ENCODE measurements at regions not wholly inside any gene's neighbourhood (a gene's known extent, or its start where the extent isn't known, plus 50 kb on each side); places are given as distances from the start of the nearest gene placed in this dataset.
"Not testable (repeated sequence)": the region's sequence is repeated elsewhere in the genome, so short reads cannot be mapped to it uniquely, and the experiment has no call there.

DNA sequence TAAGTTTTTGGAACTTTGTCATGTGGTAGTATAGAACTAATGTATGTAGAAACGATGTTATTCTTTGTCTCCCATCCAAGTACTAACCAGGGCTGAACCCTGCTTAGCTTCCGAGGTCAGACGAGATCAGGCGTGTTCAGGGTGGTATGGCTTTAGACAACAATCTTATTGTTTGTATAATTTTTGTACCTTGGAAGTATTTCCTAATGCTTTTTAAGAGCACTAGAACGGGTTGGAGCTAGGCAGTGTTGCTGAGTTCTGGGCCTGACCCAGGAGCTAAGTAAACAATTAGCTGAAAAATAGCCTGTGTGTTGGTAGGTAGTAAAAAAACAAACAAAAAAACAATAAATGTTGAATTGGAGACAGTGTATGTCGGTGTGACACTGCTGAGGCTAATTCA lies 244.3 kb downstream of the EMP1 start:
- no peak for DNase-seq (ENCODE audit: low read depth)

DNA sequence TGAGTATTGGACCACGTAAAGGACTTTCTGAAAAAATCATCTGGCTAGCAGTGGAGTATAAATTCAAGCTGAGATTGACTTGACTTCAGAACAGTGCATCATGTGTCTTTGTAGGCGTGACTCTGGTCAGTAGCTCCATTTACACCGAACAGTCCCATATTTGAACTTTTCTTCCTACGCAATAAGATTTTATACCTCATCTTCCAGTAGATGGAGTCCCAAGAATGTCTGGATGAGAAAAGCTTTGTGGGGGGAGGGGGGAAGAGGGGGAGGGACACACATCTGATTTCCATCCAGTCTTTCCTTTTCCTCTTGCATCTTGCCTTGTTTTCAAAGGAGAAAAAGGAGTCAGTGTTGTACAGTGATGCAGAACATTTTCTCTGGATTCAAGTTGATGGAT lies 241.0 kb downstream of the EMP1 start:
- no peak for DNase-seq (ENCODE audit: low read depth)

GRCh38 chr12:13436696-13437391 lies 240.3 kb downstream of the EMP1 start:
- no peak for DNase-seq (ENCODE audit: low read depth)

- no peak for DNase-seq (ENCODE audit: low read depth)
Measured at GRCh38 chr12:13436182-13436581, 239.7 kb downstream of the EMP1 start.

GRCh38 chr12:13435235-13435933 lies 238.9 kb downstream of the EMP1 start:
- DNase-seq (ENCODE audit: low read depth), result no peak

- no peak for DNase-seq (ENCODE audit: low read depth)
Measured at GRCh38 chr12:13433768-13434167, 237.2 kb downstream of the EMP1 start.

GRCh38 chr12:13431041-13431440 lies 234.5 kb downstream of the EMP1 start:
- DNase-seq (ENCODE audit: low read depth), result no peak

GRCh38 chr12:13428538-13429265 lies 232.2 kb downstream of the EMP1 start:
- no peak for DNase-seq (ENCODE audit: low read depth)

GRCh38 chr12:13425766-13426165 lies 229.2 kb downstream of the EMP1 start:
- no peak for DNase-seq (ENCODE audit: low read depth)

DNA sequence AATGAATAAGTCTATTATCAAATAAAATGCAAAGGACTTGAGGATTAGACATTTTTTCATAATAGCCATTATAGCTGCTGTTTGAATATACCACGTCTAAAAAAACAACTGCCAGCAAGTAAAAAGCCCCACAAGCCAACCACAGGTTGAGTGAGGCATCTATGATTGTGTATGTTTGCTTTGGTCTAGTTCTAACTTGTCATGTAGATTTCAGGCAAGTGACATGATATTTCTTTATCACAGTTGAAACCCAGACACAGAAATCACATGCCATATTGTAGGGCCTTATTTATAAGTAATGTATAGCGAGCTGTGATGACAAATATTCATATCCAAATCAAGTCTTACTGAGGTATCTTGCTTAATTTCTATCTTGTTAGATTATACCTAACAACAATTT lies 225.8 kb downstream of the EMP1 start:
- no peak for DNase-seq (ENCODE audit: low read depth)

- DNase-seq (ENCODE audit: low read depth), result no peak
Measured at GRCh38 chr12:13417516-13417915, 221.0 kb downstream of the EMP1 start.

DNA sequence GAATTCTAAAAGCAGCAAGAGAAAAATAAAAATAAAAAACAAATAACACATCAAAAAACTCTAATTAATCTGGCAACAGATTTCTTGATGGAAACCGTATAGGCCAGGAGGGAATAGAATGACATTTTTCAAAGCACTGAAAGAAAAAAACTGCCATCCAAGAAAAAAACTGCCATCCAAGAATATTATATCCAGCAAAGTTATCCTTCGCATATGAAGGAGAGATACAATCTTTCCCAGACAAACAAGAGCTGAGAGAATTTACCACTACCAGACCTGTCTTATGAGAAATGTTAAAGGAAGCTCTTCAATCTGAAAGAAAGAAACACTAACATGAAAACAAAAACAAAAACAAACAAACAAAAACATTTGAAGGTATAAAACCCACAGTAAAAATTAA lies 214.8 kb downstream of the EMP1 start:
- no peak for DNase-seq (ENCODE audit: low read depth)

DNA sequence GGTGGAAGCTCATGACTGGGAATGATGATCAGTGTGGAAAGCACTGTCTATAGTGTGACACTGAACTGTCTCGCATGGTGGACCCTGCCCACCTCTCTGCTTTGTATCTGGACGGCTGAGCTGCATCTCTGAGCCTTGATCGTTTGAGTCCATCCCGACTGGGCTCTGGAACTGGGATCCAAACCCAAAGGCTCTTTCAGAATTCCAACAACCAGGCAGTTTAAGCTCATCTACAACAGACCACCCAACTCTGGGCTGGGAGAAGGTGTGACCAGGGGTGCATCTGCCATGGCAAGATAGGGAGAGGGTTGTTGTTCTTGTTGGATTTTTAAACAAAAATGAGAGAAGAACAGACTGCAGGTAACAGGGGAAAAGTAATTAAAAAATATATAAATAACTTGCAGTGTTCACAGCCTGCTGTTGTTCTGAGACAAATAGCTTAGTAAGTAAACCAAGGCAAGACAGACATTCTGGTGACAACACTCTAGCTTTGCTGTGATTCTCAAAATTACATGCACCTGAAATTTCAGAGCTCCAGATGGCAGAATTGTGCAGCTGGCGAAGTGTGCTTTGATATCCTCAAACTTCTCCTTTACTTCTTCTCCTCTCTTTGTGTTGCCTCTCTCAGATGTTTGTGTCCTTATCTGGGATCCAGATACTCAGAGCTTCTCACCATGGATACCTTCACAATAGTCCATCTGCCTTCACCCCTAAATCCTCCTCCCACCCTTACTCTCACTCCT lies 209.6 kb downstream of the EMP1 start:
- no peak for DNase-seq (ENCODE audit: low read depth)

GRCh38 chr12:13404631-13405473 lies 208.3 kb downstream of the EMP1 start:
- no peak for DNase-seq (ENCODE audit: low read depth)

DNA sequence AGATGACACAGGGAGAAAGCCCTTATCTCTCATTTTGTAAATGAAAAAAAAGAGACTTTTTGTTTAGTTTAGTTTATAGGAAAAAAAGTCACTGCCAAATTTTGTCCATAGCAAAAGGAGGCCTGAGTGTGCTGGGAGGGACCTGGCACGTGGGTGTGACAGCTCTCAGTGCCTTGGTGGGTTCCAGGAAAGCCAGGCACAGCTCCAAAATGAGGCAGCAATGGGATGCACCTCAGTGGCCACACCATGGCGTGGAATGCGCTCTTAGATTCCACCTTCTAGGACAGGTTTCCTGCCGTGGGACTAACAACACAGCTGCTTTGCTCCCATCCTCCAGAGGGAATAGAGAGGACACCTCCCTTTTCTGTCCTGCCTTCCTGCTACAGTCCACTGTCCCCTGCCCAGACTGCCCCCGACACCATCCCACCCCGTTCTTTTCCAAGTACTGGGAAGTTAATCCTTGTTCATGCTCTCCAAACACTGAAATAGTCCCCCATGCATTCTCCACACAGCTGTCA lies 207.6 kb downstream of the EMP1 start:
- DNase-seq (ENCODE audit: low read depth), result no peak

- not testable (repeated sequence) for DNase-seq (ENCODE audit: low read depth)
Measured at GRCh38 chr12:13391375-13391774, 194.8 kb downstream of the EMP1 start.

GRCh38 chr12:13390918-13391317 lies 194.4 kb downstream of the EMP1 start:
- no peak for DNase-seq (ENCODE audit: low read depth)

DNA sequence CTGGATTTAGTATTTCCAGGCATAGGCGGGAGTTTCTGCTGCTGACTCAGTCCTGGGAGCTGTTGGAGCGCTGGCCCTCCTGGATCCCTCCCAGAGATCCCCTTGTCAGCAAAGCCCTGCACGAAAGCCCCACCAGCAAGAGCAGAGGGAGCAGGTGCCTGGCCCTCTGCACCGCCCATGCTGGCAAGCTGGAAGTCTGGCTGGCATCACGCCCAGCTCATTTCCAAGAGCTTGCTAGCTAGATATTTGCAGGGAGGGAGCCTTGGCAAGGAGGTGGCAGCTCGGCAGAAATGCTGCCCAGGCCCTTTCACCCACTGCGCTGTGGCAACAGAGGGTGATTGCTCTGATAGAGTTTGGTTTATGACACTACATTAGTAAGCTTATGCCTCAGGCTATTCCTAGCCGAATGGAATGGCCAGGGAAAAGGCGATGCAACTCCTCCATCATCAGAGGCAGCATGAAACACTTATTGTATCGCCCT lies 193.9 kb downstream of the EMP1 start:
- DNase-seq (ENCODE audit: low read depth), result no peak

DNA sequence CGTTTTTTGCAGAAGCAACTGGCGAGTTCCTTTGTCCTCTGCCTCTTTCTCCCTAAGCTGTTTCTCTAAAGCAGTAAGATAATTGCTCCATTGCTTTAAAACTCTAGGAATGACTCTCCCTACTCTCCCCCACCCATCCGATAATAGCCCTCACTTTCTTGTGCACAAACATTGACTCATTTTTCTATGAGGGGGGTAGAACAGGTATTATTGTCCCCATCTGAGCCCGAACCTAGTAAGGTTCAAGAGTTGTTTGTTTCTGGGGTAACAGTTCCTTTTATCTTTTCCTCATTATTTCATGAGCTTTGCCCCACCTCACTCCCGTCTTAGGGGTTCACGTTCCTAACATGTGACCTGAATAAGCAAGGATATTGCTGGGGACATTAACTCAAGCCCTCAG lies 190.6 kb downstream of the EMP1 start:
- no peak for DNase-seq (ENCODE audit: low read depth)

GRCh38 chr12:13386323-13387039 lies 190.0 kb downstream of the EMP1 start:
- DNase-seq (ENCODE audit: low read depth), result no peak

All from stimulated activated CD8-positive, alpha-beta memory T cell treated with anti-CD3 and anti-CD28 coated beads, Interleukin-4, amount 100 ng/mL, for 24 hours (primary cell).